ENCODE measurements at regions not wholly inside any gene's neighbourhood (a gene's known extent, or its start where the extent isn't known, plus 50 kb on each side); places are given as distances from the start of the nearest gene placed in this dataset.

- TF ChIP-seq POLR2A (IDR thresholded peaks at IDR 0.05; ENCODE audit: borderline replicate concordance, extremely low read depth, insufficient read depth, insufficient read length) (no peak), CTCF (IDR thresholded peaks at IDR 0.05 in 2 of 3, conservative IDR thresholded peaks at IDR 0.05 in 1 of 3; ENCODE audit: borderline replicate concordance in 1 of 3, insufficient read depth in 1 of 3, low read depth in 2 of 3, low read length in 2 of 3) (no peak), SRF (IDR thresholded peaks at IDR 0.05; ENCODE audit: low read depth) (no peak), POLR2AphosphoS5 (IDR thresholded peaks at IDR 0.05; ENCODE audit: low read depth, low read length) (no peak), ZBTB33 (IDR thresholded peaks at IDR 0.05; ENCODE audit: extremely low read depth, insufficient replicate concordance, low read length) (no peak)
These were observed 326.6 kb downstream of the LRIG3 start for GRCh38 chr12:58593557-58594304.
